ENCODE measurements at regions not wholly inside any gene's neighbourhood (a gene's known extent, or its start where the extent isn't known, plus 50 kb on each side); places are given as distances from the start of the nearest gene placed in this dataset.
A peak's percentile ranks its signal among the peaks of the same experiment; 100 is the strongest.

DNA sequence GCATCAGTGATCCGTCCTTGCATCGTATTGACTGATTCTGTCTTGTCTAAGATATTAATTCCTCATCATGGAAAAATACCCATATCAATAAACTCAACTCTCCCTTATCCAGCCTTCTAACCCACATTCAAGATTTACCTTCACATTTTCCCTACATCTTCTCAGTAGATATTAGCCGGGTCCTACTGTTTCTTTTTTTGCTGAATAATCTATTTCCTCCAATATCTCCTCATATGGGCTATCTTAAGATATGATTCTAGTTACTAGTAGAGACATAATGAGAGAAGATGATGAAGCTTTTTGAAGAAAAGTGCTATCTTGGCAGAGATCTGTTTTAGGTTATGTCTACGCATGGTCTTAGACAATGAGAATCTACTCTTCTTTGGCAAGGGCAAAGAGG, 785.8 kb downstream of the BRINP1 start:
- no peak for DNase-seq (ENCODE audit: low spot score)

DNA sequence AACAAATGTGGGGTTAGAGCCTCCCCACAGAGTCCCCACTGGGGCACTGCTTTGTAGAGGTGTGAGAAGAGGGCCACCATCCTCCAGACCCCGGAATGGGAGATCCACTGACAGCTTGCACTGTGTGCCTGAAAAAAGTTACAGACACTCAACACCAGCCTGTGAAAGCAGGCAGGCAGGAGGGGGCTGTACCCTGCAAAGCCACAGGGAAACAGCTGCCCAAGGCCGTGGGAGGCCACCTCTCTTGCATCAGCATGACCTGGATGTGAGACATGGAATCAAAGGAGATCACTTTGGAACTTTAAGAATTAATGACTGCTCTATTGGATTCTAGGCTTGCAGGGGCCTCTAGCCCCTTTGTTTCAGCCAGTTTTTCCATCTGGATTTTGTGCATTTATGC, 782.3 kb downstream of the BRINP1 start:
- no peak for DNase-seq (ENCODE audit: low spot score)

DNA sequence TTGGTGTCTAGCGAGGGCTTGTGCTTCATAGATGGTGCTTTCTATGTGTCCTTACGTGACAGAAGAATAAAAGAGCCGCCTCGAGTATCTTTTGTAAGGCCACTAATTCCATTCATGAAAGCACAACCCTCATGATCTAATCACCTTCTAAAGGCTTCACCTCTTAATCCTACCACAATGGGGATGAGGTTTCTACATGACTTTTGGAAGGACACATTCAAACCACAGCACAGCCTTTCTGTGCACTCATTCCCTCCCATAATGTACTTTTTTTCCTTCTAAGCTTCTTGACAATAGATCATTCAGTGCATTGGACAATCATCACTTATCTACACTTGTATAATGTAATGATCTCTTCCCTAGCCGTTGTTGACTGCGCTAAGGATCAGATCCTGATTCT, 774.8 kb downstream of the BRINP1 start:
- DNase-seq (ENCODE audit: low spot score) = no peak

DNA sequence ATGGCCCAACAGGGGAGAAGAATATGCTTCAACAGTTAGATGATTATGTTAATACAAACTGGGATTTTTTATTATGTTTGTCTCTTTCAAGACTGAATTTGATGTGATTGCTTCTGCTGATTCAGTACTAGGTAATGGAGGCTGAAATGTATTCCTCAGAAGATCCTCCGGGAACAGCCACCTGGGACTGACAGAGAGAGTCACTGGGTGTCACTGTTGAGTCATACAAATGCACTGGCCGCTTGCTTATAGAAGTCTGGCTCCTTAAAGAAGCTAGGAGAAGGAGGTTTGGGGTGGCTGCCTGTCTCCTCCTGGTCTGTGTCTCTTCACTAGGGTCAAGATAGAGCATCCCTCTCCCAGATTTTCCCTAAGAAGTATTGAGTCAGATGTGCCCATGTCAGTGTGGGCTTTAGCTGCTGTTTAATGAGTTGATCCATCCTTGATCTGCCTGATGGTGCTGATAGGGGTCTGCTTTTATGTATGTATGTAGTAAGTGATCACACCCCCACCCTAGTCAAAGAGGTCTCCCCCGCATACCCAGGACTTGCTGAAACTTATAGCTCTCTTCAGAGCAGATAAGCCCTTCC, 773.4 kb downstream of the BRINP1 start:
- DNase-seq (ENCODE audit: low spot score) = peak; percentile 41

DNA sequence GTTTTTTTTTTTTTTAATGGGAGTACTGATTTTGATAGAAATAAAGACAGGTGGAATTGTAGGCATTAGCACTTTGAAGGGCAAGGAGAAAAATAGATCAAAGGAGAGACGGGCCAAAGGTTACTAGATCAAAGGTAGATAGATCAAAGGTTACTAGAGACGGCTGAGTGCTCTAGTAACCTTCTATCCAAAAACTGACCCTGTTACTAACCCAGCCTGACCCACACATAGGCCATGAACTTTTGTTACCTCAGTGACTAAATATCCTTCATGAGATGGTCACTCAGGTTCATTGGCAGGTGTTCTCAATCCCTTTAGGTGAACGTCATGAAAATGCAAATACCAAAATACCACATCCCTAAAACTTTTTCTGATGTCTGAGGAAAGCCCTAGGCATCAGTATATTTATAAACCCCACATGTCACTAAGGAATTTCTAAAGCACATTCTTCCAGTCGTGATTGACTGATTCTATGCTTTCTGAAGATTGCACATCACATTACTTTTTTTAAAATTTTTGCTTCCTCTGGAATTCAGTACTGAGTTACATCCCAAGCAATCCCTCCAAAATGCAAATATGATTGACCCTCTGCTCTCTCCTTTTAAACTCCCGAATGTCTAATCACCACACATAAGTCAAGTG, 772.7 kb downstream of the BRINP1 start:
- no peak for DNase-seq (ENCODE audit: low spot score)

DNA sequence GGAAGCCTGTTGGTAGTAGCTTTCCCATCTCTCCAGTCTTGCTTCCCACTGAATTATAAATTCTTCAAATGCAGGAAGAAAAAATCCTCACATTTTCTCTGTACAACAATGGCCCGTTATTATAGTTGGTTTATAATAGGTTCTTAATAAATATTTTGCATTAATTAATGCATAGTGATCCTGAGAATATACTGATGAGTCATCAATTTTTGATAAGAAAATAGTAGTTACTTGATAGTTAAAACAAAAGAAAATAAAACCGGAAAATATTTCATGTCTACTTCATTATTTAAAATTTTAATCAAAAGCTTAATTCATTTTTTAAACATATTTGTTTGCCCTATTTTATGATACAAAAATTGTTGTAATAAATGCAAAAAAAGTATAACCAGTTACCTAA, 762.6 kb downstream of the BRINP1 start:
- DNase-seq (ENCODE audit: low spot score) = no peak

DNA sequence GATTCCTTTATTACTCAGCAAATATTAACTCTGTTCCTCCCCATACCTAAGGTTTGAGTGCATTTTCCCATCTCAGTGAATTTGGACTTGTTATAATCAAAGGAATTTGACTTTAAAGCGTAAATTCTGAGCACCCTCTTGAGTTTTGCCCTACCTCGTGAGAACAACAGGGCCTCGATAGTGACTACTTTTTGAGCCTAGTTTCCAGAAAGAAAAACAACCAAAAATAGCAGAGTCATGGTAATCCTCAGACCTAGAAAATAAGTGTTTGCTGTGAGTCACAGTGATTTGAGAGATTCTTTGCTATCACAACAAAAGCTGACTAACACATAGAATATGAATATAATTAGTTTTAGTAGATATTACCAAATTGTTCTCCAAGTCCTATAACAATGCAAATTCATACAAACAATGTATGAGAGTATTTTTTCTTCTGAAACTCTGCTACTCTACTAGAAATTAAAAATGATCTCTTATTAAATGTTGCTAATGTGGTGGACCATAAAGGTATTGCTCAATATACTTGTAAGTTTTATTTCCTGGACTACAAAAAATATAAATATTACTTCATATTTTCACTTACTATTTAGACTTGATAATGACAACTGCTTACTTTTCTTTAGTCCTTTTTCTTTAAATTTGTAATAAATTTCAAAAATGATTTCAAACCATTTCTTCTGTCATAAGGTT, 759.7 kb downstream of the BRINP1 start:
- DNase-seq (ENCODE audit: low spot score) = no peak

DNA sequence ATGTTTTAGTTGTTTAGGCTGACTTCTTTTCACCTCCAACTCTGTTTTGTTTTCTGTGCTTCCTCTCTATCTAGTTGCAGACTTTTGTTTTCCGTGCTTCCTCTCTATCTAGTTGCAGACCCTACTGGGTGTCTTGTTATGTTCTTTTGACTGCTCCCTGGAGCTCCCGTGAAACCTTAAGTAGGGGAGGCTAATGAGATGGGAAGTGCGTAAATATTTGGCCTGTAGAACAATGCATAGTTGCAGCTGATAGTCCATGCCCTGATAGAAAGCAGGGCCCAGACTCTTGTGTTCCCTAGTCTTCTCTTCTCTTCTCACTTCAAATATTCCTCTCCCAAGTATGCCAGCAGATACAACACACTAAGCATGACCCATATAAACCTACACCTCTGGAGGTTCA, 757.0 kb downstream of the BRINP1 start:
- DNase-seq (ENCODE audit: low spot score) = no peak

DNA sequence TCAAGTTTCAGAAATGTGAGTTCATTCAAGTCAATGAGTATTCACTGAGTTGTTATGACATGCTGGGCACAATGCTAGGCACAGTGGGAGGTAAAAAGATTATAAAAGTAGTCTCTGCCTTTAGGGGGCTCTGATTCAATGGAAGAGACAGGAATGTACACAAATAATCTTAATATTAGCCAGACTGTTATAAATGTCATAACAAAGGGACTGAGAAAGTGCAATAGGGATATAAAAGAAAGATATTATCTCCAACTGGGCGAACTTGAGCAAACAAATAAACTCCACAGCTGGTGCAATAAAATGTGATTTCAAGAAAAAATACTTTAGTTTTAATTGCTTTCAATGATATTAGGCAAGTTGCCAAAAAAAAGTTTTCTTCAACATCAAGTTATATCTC, 755.2 kb downstream of the BRINP1 start:
- no peak for DNase-seq (ENCODE audit: low spot score)

DNA sequence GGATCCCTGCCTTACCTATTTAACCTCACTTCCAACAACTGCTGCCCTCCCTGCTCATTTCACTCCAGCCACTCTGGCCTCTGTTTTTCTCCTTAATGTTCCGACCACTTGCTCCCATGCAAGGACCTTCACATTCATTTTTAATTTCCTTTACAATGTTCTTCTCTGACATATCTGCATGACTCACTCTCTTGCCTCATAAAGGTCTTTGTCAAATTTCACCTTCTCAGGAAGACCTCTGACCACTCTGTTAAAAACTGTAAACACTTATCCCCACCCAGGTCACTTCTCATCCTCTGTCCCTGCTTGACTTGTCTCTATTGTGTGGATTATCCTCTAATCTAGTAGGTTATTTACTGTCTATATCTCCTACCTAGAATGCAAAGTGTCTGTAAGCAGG, 751.2 kb downstream of the BRINP1 start:
- no peak for DNase-seq (ENCODE audit: low spot score)

DNA sequence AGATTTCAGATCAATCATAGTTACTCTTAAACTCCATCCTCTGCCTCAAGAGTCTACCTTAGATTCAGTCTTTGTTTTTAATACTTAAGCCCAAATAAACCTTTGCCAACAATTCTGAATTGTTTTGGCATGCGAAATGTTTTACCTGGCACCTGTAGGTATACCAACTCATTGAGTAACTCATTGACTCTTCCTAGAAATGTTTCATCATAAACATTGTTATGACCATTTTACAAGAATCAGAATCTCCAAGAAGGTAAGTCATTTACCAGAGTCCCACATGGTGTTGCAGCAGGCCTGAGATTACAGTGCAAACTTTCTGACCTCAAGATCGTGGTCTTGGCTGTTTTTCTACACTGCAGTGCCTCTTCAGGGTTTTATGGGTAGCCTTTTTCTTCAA, 750.4 kb downstream of the BRINP1 start:
- DNase-seq (ENCODE audit: low spot score) = no peak

DNA sequence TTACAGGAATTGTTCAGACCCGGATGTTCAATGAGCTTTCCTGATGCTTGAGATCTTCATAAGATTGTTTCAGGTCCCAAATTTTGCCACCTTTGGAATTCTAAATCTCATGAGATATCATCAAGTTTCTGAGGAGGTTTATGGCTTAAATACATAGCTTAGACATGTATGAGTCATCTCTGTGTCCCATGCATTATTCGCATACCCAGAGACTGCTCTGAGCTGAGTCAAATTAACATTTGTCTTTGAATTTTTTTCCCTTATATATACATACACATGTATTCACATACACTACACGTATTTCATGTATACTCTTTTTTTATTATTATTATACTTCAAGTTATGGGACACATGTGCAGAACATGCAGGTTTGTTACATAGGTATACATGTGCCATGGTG, 744.6 kb downstream of the BRINP1 start:
- no peak for DNase-seq (ENCODE audit: low spot score)

DNA sequence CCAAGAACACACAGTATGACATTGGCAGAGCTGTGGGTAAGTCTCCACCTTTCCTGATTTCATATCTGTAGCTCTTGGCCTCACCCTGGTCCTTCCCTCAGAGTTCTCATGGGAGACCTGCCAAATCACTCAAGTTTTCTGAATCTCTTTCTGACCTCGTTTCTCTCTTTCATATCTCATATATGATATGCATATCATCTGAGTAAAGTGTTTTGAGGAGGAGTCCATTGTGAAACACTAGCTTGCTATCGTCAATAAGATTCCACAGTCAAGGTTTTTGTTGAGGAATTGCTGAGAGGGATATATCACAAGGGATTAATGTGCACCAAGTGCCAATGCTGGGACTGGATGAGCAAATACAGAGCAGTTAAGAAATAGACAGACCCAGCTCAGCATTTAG, 739.2 kb downstream of the BRINP1 start:
- no peak for DNase-seq (ENCODE audit: low spot score)

DNA sequence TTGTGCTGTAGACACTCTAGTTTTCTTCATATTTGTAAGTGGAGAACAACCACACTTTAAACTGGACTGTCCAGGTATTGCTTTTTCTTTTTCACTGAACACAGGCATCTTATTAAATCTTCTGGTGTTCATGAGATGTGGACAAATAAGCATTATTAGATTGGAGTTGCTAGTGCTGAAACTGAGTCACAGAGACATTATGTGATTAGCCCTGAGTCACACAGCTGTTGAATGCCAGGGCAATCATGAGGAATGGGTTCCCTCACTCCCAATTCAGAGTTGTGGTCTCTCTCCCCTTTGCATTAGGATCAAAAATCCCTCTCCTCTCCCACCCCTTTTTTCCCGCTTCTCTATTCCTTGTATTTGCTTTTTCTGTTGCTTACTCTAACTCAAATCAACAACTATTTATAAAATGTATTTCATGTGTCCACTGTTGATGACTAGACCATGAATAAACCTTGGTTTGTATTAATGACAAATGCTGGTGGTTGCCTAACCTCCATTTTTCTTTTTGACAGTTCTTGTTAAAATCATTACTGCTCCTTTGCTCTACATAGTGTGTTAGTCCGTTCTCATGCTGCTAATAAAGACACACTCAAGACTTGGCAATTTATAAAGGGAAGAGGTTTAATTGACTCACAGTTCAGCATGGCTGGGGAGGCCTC, 738.2 kb downstream of the BRINP1 start:
- no peak for DNase-seq (ENCODE audit: low spot score)

DNA sequence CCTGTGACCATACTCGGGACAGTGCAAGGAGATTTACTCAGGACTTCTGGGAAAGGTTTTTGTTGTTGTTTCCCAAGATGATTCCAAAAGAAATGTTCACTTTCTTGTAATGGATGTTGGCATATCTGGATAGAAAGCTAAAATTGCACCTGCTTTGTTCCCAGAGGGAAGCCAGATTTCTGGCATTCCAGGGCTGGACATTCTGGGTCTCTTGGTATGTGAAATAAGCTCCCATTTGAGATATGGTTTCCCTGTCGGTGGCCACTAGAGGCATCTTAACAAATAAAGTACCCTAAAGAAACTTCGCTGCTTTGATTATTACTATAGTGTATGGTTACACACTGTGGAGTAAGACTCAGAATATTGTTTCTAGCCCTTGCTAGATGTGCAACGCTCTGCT, 737.3 kb downstream of the BRINP1 start:
- no peak for DNase-seq (ENCODE audit: low spot score)

DNA sequence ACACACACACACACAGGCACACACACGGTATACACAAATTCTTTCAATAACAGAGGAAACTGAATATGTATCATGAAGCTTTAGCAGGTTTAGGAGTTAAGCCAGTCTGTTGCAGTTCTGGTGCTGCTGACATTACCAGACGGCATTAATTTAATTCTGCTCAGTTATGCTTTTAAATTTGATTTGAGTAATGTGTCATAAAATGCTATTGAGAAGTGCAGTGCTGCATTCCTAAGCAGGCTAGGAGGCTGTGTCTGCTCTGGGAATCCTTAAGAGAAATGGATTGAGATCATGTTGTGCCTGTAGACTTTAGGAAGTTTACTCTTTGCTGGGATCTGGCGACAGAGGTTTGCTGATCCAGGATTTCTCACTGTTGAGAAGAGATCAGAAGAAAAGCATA, 733.8 kb downstream of the BRINP1 start:
- no peak for DNase-seq (ENCODE audit: low spot score)

DNA sequence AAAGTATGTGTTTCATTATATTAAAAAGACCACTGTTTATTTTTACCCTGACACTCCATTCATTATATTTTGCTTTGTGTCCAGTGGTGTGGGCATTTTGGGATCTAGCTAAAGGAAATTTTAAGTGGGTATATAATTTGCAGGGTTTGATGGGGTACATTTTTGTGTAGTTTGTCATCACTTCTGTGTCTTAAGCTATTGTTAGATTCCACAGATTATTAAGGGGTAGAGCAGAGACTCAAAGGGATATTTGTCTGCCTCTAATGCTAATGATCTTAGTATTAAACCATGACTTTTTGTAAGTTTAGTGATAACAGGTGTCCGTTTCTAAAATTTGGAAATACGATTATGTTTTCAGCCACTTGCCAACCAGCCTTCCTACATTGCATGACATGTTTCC, 731.6 kb downstream of the BRINP1 start:
- no peak for DNase-seq (ENCODE audit: low spot score)

DNA sequence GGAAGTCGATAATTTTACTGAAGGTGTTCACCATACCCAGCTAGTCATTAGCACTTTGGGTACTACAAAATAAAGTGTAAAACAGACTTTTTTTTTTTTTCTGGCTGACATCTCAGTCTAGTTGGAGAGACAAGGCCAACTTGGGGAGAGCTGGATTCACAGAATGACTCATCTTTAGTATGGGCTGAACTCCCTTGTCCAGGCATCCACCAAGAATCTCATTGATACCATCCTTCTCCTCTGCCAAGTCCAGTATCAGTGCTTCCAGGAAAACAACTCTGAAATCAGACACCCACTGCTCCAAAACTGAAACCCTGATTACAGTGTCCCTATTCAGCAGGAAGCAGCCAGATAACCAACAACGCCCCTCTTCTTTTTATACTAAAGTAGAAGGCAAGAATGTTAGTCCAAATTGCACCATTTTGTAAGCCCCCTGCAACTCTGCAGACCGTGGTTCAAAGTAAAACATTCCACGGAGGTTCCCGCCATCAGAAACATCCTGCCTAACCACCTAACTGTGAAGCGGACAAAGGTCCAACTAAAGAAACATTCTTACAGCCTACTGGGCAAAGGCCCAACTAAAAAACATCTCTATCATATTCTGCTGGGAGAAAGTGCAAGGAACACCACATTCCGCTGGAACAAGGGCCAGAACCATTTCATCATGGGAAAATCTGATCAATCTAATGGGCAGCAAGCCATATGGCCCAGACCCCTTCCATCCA, 728.2 kb downstream of the BRINP1 start:
- DNase-seq (ENCODE audit: low spot score) = no peak

DNA sequence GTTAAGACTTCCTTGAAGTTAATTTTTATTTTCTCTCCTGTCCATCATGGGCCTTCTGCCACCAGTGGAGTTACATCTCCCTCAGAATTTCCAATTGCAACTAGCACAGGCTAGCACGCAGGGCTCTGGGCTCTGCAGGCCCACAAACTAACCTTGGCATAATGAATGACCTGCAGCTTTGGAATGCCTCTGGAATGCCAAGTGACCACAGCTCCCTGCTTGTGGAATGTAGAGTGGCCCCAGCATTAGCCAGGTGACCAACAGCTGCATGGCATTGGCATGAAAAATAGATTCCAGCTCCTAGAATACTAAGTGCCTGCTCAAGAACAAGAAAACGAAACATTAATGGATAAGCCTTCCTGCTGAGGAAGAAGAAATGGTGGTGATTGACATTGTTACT, 726.1 kb downstream of the BRINP1 start:
- peak; percentile 67 for DNase-seq (ENCODE audit: low spot score)

DNA sequence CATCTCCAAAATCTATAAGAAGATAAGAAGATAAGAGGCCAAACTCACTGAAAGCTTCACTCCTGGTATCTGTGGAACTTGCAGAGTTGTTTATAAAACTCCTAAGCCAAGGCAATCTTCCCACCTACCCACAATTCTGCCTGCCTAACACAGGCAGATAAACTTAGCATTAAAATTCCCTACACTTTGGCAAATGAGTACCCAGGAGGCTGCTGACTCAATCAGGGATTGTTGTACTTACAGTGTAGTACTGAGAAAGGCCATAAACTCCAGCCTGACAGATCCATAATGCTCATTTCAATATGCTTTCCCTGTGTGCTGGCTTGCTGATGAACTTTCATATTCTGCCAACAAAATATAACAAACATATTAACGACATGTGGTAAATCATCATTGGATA, 725.2 kb downstream of the BRINP1 start:
- DNase-seq (ENCODE audit: low spot score) = no peak

DNA sequence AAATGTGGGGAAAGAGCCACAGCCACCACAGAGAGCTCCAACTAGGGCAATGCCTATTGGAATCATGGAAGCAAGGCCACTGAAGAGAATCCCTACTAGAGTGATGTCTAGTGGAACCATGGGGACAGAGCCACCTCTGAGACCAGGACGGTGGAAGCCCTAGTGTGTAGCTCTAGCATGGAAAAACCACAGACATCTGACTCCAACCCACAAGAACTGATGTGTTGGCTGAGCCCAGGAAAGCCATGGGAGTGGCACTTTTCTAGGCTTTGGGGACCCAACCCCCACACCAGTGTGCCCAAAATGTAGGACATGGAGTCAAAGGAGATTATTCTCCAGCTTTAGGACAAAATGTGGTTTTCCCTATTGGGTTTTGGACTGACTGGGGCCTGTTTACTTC, 721.9 kb downstream of the BRINP1 start:
- no peak for DNase-seq (ENCODE audit: low spot score)

DNA sequence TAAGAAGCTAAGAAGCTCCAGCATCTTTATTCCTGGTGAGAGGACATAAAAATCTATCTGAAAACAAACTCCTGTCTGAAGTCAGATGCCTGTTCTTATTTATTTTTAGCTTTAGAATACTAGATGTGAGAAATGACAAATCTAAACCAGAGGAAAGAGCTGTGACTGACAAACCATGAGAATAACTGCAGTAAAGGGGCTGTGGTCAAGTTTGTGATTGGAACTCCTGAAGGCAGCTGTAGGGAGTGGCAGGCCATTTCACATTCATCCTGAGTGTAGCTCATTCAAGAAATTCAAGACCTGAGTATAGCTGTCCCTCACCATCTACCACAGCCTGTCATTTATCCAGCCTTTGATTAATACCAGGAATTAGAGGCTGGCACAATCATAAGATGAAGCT, 718.8 kb downstream of the BRINP1 start:
- DNase-seq (ENCODE audit: low spot score) = no peak

DNA sequence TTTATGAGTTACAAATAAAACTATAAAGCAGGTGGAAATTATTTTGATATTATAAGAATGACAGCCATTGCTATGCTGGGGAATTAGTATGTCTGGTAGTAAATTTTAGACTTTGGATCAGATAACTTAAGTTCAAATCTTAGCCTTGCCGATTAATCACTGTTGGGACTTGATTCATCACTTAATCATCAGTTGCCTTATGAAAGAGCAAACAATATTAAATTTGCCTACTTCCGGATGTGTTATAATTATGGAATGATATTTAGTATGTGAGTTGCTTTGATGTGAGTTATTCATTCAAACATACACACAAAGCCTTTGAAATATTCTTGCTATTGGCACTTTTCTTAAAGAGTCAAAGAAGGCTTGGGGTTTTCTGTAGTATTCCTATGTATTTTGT, 717.7 kb downstream of the BRINP1 start:
- no peak for DNase-seq (ENCODE audit: low spot score)

Data from iPS-NIHi11 (cell line).